Astrocyte of the cerebellum (primary cell): ENCODE measurements at regions not wholly inside any gene's neighbourhood (a gene's known extent, or its start where the extent isn't known, plus 50 kb on each side); places are given as distances from the start of the nearest gene placed in this dataset.

Experiments
- DNase-seq: peaks from one replicate; pipeline ENCODE4 v3.0.0-alpha.2; 2011; ENCODE audit warnings: low read depth
- H3K4me3 ChIP-seq: 2 replicates; pipeline ENCODE4 v1.5.1; 2011; ENCODE audit warnings: mild to moderate bottlenecking, low read depth, low read length, moderate library complexity
- CTCF ChIP-seq: IDR thresholded peaks from 2 replicates; pipeline ENCODE4 v1.5.1; 2012; ENCODE audit warnings: low read length, low read depth, moderate library complexity, mild to moderate bottlenecking; ENCODE audit errors: missing control alignments
- in situ Hi-C: cut with HindIII; loops from 2 replicates; pipeline ENCODE4 v1.10.0; 2017; ENCODE audit warnings: low sequenced_read_pairs

DNA sequence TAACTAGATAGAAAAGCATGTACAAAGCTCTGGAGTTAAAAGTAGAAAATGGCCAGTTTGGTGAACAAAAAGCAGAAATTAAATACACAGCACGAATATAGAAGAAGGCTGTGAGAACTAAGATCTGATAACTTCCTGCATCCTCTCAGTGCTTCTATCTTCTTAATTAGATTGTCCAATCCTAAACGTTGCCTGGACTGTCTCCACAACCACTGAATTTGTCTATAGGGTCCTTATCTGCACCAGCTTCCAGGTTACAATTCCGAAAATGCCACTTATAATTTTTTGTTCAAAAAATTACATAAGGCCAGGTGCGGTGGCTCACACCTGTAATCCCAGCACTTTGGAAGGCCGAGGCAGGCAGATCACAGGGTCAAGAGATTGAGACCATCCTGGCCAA is 626.3 kb downstream of the TBL1XR1 start:
- no peak overlapping the region for H3K4me3 ChIP-seq
- no peak for TF ChIP-seq CTCF
- in situ Hi-C loops: no loop called here
- DNase-seq: no peak

DNA sequence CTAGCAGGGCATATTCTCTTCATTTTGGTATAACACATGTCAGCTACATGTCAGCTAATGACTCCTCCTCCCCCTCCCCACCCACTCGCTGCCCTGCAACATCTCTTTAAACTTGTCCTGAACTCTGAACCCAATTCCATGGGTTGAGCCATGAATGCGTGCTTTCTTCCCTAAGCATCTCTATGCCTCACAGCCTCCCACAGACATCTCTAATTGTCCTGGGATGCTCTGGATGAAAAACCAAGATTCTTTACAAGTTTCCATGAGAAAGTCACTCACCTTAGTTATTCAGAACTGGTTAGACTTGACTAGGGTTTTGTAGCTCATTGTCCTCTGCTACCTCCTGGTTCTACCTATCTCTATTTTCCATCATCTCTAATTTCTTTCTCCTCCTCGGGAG is 629.1 kb downstream of the TBL1XR1 start:
- DNase-seq: no peak
- in situ Hi-C loops: no loop called here
- no peak for TF ChIP-seq CTCF

GRCh38 chr3:176566757-176567156 is 630.5 kb downstream of the TBL1XR1 start:
- no peak overlapping the region for H3K4me3 ChIP-seq
- no peak for TF ChIP-seq CTCF
- in situ Hi-C loops: no loop called here
- DNase-seq: no peak

More for the DNA sequence above, 629.1 kb downstream of the TBL1XR1 start:
- H3K4me3 ChIP-seq: no peak overlapping the region

GRCh38 chr3:176562331-176562730 is 635.0 kb downstream of the TBL1XR1 start:
- in situ Hi-C loops: no loop called here
- no peak overlapping the region for H3K4me3 ChIP-seq
- no peak for TF ChIP-seq CTCF
- no peak for DNase-seq

GRCh38 chr3:176561826-176562225 is 635.5 kb downstream of the TBL1XR1 start:
- H3K4me3 ChIP-seq: no peak overlapping the region
- no peak for DNase-seq
- in situ Hi-C loops: no loop called here
- no peak for TF ChIP-seq CTCF

- TF ChIP-seq CTCF: no peak
- no peak overlapping the region for H3K4me3 ChIP-seq
- no peak for DNase-seq
- in situ Hi-C loops: no loop called here
Observed at GRCh38 chr3:176554791-176555654, 642.3 kb downstream of the TBL1XR1 start.
